SU-DHL-6 (cell line): ENCODE measurements at regions not wholly inside any gene's neighbourhood (a gene's known extent, or its start where the extent isn't known, plus 50 kb on each side); places are given as distances from the start of the nearest gene placed in this dataset.

Experiments used
- H2AFZ ChIP-seq: fragments of 200-600 bp; sonication (generic); 2 replicates; pipeline ENCODE4 v1.6.1; 2014; ENCODE audit warnings: low read depth, mild to moderate bottlenecking, moderate library complexity, mixed read lengths, antibody characterized with exemption, low read length; ENCODE audit not compliant: severe bottlenecking
- H3F3A ChIP-seq: fragments of 200-600 bp; shearing (Covaris generic); 2 replicates; pipeline ENCODE4 v1.6.0; 2016; ENCODE audit warnings: antibody characterized with exemption, mild to moderate bottlenecking; ENCODE audit not compliant: insufficient read depth
- H3K27ac ChIP-seq: fragments of 200-600 bp; sonication (generic); 2 replicates; pipeline ENCODE4 v1.5.1; 2016; ENCODE audit warnings: low read depth, mild to moderate bottlenecking, low read length, moderate library complexity, mixed read lengths
- H3K27me3 ChIP-seq: fragments of 200-600 bp; sonication (generic), shearing (Covaris generic); 2 replicates; pipeline ENCODE4 v1.6.0; 2014; ENCODE audit warnings: mild to moderate bottlenecking, low read length
- H3K36me3 ChIP-seq: fragments of 200-600 bp; sonication (generic); 2 replicates; pipeline ENCODE4 v1.6.1; 2014; ENCODE audit warnings: mild to moderate bottlenecking, low read length, mixed read lengths
- H3K4me2 ChIP-seq: fragments of 300-600, 200-600 bp; shearing (Covaris generic), sonication (generic); 2 replicates; pipeline ENCODE4 v1.6.0; 2014; ENCODE audit warnings: low read length, low read depth, mild to moderate bottlenecking; ENCODE audit not compliant: poor library complexity, severe bottlenecking
- H3K4me3 ChIP-seq: fragments of 200-600 bp; sonication (generic); 2 replicates; pipeline ENCODE4 v1.5.1; 2014; ENCODE audit warnings: antibody characterized with exemption, low read length, mild to moderate bottlenecking, mixed read lengths; ENCODE audit not compliant: insufficient read depth, poor library complexity, severe bottlenecking
- H3K79me2 ChIP-seq: fragments of 200-600 bp; sonication (generic); 2 replicates; pipeline ENCODE4 v1.6.1; 2014; ENCODE audit warnings: mild to moderate bottlenecking, low read length, moderate library complexity; ENCODE audit not compliant: insufficient read depth
- H3K9ac ChIP-seq: fragments of 200-600 bp; sonication (generic); 2 replicates; pipeline ENCODE4 v1.7.0; 2014; ENCODE audit warnings: mild to moderate bottlenecking, low read length
- H3K9me2 ChIP-seq: fragments of 200-600 bp; sonication (generic); replicated peaks from 2 replicates; pipeline ENCODE4 v1.6.1; 2014; ENCODE audit warnings: low read length; ENCODE audit not compliant: insufficient read depth
- H3K9me3 ChIP-seq: fragments of 200-600 bp; sonication (generic); 2 replicates; pipeline ENCODE4 v1.6.1; 2014; ENCODE audit warnings: low read length, mixed read lengths; ENCODE audit not compliant: insufficient read depth
- H4K20me1 ChIP-seq: fragments of 200-600 bp; sonication (generic); 2 replicates; pipeline ENCODE4 v1.6.1; 2014; ENCODE audit warnings: low read depth, mild to moderate bottlenecking, antibody characterized with exemption, low read length, moderate library complexity, mixed read lengths
- EZH2phosphoT487 ChIP-seq: fragments of 200-600 bp; sonication (generic), shearing (Covaris generic); conservative IDR thresholded peaks from 2 replicates; pipeline ENCODE4 v1.6.1; 2018; ENCODE audit warnings: mild to moderate bottlenecking, antibody characterized with exemption, low read length, moderate library complexity, mixed read lengths
- TF ChIP-seq, protein P1 (sequence below): fragments of 200-600 bp; sonication (generic); IDR thresholded peaks from one replicate; pipeline ENCODE4 v1.5.1; 2017; ENCODE audit warnings: antibody characterized with exemption, mild to moderate bottlenecking, low read length, moderate library complexity; ENCODE audit not compliant: insufficient read depth, poor library complexity, severe bottlenecking

DNA sequence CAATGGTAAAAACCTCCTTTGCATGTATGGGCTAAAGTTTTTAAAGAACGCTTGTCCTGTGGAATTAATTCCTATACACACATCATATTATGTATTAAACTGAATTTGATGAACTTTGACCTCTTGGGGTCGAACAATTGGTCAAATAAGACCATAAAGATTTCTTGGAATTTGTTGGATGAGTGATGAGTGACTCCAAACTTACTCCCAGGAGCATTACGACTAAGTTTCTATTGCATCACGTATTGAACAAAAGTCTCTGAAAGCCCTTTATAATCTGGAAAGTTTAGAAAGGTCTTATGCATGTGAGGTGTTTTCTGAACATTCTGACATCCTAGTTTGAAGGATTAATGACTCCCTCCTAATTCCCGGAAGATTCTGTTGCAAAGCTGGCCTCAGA lies 126.9 kb upstream of the BMP5 start:
- no peaks in the 10 kb centered on the region; the same call in 1 of the 2 replicates for H3K9me2 ChIP-seq
- H3K27me3 ChIP-seq, result no peaks in the 10 kb centered on the region
- H3K4me3 ChIP-seq, result no peak overlapping the region
- no peak overlapping the region for H3K4me2 ChIP-seq
- no peaks in the 10 kb centered on the region for H3K79me2 ChIP-seq
- H4K20me1 ChIP-seq, result no peaks in the 10 kb centered on the region
- H2AFZ ChIP-seq, result no peak overlapping the region
- no peak overlapping the region for H3K9ac ChIP-seq
- no peak overlapping the region for H3K27ac ChIP-seq
- no peaks in the 10 kb centered on the region for H3F3A ChIP-seq
- H3K9me3 ChIP-seq, result no peaks in the 10 kb centered on the region
- TF ChIP-seq, protein P1, sequence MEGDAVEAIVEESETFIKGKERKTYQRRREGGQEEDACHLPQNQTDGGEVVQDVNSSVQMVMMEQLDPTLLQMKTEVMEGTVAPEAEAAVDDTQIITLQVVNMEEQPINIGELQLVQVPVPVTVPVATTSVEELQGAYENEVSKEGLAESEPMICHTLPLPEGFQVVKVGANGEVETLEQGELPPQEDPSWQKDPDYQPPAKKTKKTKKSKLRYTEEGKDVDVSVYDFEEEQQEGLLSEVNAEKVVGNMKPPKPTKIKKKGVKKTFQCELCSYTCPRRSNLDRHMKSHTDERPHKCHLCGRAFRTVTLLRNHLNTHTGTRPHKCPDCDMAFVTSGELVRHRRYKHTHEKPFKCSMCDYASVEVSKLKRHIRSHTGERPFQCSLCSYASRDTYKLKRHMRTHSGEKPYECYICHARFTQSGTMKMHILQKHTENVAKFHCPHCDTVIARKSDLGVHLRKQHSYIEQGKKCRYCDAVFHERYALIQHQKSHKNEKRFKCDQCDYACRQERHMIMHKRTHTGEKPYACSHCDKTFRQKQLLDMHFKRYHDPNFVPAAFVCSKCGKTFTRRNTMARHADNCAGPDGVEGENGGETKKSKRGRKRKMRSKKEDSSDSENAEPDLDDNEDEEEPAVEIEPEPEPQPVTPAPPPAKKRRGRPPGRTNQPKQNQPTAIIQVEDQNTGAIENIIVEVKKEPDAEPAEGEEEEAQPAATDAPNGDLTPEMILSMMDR, result no peak
- no peak for TF ChIP-seq EZH2phosphoT487
- H3K36me3 ChIP-seq, result no peaks in the 10 kb centered on the region

- no peak overlapping the region for H3K4me2 ChIP-seq
- no peak overlapping the region for H3K9ac ChIP-seq
- no peak overlapping the region for H3K4me3 ChIP-seq
- no peaks in the 10 kb centered on the region for H3F3A ChIP-seq
- H3K9me3 ChIP-seq, result peaks cover 1% of the 10 kb centered on the region; the same call in 1 of the 2 replicates
- TF ChIP-seq EZH2phosphoT487, result no peak
- TF ChIP-seq, protein P1, result no peak
- no peak overlapping the region for H2AFZ ChIP-seq
- no peaks in the 10 kb centered on the region for H4K20me1 ChIP-seq
- H3K79me2 ChIP-seq, result no peaks in the 10 kb centered on the region
- H3K27me3 ChIP-seq, result no peaks in the 10 kb centered on the region
- H3K27ac ChIP-seq, result no peak overlapping the region
- no peaks in the 10 kb centered on the region for H3K36me3 ChIP-seq
- no peaks in the 10 kb centered on the region for H3K9me2 ChIP-seq
Observed at GRCh38 chr6:55998576-55998975, 123.2 kb upstream of the BMP5 start.

- no peak overlapping the region for H3K4me2 ChIP-seq
- no peak overlapping the region for H3K9ac ChIP-seq
- no peaks in the 10 kb centered on the region for H3K9me2 ChIP-seq
- H3K27ac ChIP-seq, result no peak overlapping the region
- H3K4me3 ChIP-seq, result no peak overlapping the region
- H3K27me3 ChIP-seq, result no peaks in the 10 kb centered on the region
- no peak overlapping the region for H2AFZ ChIP-seq
- no peaks in the 10 kb centered on the region for H3F3A ChIP-seq
- H3K36me3 ChIP-seq, result no peaks in the 10 kb centered on the region
- no peaks in the 10 kb centered on the region for H4K20me1 ChIP-seq
- no peak for TF ChIP-seq EZH2phosphoT487
- peaks cover 6% of the 10 kb centered on the region; the same call in 1 of the 2 replicates for H3K9me3 ChIP-seq
- H3K79me2 ChIP-seq, result no peaks in the 10 kb centered on the region
Observed at GRCh38 chr6:55997223-55997874, 122.0 kb upstream of the BMP5 start.

DNA sequence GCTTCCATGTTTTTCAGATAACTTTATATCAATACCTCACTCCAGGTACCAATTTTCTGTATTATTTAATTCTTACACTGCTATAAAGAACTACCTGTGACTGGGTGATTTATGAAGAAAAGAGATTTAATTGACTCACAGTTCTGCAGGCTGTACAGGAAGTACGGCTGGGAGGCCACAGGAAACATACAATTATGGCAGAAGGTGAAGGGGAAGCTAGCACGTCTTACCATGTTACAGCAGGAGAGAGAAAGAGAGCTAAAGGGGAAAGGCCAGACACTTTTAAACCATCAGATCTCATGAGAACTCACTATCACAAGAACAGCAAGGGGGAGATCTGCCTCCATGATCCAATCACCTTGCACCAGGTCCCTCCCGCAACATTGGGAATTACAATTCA lies 119.1 kb upstream of the BMP5 start:
- no peak overlapping the region for H3K4me2 ChIP-seq
- H3F3A ChIP-seq, result no peaks in the 10 kb centered on the region
- H3K27me3 ChIP-seq, result no peaks in the 10 kb centered on the region
- no peak overlapping the region for H3K9ac ChIP-seq
- H3K36me3 ChIP-seq, result no peaks in the 10 kb centered on the region
- H3K9me2 ChIP-seq, result no peaks in the 10 kb centered on the region
- no peak overlapping the region for H2AFZ ChIP-seq
- peaks cover 6% of the 10 kb centered on the region; the same call in 1 of the 2 replicates for H3K9me3 ChIP-seq
- no peak overlapping the region for H3K4me3 ChIP-seq
- no peak overlapping the region for H3K27ac ChIP-seq
- H3K79me2 ChIP-seq, result no peaks in the 10 kb centered on the region
- TF ChIP-seq, protein P1, result no peak
- no peak for TF ChIP-seq EZH2phosphoT487
- H4K20me1 ChIP-seq, result no peaks in the 10 kb centered on the region
